Cerebellar cortex (tissue), 1 donor: ENCODE measurements at regions not wholly inside any gene's neighbourhood (a gene's known extent, or its start where the extent isn't known, plus 50 kb on each side); places are given as distances from the start of the nearest gene placed in this dataset.
"Not testable (repeated sequence)": the region's sequence is repeated elsewhere in the genome, so short reads cannot be mapped to it uniquely, and the experiment has no call there.

Source experiments
- DNase-seq: peaks from one replicate; pipeline ENCODE4 v3.0.0-alpha.2; 2015; ENCODE audit warnings: low spot score

DNA sequence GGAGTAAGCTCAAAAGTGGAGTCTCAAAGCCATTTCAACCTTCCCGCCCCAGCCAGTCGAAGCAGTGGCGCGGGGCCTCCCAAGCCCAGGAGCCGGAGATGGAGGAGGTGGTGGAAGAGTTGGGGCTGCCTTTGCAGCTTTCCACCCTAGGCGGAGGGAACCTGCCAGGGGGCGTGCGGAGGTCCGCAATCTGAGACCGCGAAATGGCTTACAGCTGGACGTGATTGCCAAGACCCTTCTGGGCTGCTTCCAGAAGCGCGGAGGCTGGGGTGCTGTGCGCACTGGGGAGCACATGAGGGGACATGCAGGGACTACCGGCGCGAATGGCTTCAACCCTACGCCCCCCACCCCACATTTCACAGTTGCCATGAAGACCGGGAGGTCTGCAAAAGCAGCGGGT, 86.2 kb downstream of the PRR15 start:
- no peak for DNase-seq

DNA sequence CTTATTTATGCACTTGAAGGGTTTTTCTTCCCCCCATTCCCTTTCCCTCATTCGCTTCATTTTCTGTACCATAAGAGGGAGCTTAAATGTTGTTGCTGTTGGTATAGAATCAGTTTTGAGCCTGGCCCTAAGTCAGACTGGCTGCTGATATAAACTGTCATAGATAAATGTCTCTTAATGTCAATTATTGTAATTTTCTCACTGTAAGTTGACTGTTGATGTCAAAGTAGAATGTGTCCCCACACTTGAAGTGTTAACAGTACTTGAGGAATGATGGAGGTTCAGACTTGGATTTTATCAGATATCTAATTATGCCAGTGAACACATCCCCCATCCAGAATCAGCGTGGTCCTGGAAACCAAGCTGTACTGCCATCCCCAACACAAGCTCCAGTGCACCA, 87.8 kb downstream of the PRR15 start:
- DNase-seq: no peak

- no peak for DNase-seq
These were observed 88.9 kb downstream of the PRR15 start for GRCh38 chr7:29652556-29652955.

- DNase-seq: not testable (repeated sequence)
These were observed 90.7 kb downstream of the PRR15 start for GRCh38 chr7:29654340-29654739.

GRCh38 chr7:29657288-29657687, 93.7 kb downstream of the PRR15 start:
- no peak for DNase-seq

DNA sequence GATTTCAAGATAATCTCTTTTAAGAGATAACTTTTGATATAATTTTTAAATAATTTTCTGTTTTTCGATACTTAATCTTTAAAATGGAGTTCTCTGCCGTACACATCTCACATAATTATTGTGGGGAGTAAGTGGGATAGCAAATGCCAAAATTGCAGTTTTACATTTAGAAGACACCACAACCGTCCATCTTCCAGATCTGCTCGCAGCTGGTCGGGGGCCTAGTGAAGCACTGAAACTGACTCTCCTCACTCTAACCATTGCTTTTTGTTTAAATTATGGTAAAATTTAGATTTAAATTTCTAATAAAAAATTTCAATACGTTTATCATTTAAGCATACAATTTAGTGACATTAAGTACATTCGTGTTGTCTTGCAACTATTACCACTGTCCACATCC, 94.2 kb downstream of the PRR15 start:
- no peak for DNase-seq

GRCh38 chr7:29659213-29659612, 95.6 kb downstream of the PRR15 start:
- DNase-seq: not testable (repeated sequence)

DNA sequence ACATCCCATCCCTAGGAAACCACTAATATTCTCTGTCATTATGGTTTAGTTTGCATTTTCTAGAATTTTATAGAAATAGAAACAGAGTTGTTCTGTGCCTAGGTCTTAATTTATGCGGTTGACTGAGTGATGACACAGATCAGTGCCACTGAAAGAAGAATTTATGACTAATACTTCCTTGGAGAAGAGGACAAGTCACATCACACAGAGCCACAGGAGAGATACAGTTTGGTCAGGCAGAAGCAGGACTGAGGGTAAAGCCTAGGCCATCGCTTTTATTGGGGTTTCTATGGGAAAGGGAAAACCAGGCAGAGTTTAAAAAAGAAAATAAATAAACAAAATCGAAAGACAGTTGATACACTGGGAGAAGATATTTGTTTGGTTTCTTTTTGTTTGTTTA, 99.3 kb downstream of the PRR15 start:
- DNase-seq: not testable (repeated sequence)

- DNase-seq: not testable (repeated sequence)
These were observed 101.4 kb downstream of the PRR15 start for GRCh38 chr7:29664999-29665398.

- DNase-seq: not testable (repeated sequence)
These were observed 103.5 kb downstream of the PRR15 start for GRCh38 chr7:29667096-29667669.

- not testable (repeated sequence) for DNase-seq
These were observed 107.7 kb downstream of the PRR15 start for GRCh38 chr7:29671286-29671685.

DNA sequence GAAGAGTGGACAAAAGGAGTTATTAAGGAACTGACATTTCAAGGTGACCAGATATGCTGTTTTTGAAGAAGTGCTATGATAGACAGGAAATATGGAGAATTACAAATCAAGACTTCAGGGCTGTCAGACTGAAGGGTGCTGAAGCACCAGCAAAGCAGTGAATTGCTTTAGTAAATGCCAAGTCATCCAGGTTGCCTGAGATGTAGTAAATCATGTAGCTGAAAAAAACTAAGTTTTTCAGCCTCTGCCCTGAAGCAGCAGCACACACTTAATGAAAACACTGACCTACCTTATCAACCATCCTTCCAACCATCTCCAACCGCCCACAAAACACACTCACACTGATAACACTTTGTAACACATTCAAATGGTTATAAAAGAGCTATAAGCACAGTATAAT, 110.0 kb downstream of the PRR15 start:
- not testable (repeated sequence) for DNase-seq

- not testable (repeated sequence) for DNase-seq
These were observed 111.0 kb downstream of the PRR15 start for GRCh38 chr7:29674626-29675025.

DNA sequence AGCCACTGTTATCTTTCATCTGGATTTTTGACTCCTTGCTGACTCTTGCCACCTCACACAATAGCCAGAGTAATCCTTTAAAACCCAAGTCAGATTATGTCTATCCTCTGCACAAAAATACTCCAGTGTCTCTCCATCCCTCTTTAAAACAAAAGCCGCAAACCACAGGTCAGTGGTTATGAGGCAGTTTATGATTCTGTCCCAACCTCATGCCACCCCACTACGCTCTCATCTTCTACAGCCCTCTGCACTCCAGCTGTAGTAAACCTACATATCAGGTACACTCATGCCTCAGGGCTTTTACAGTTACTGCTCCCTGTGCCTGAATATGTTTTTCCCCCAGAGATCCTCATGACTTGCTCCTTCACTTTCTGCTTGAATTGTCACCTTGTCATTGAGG, 113.6 kb downstream of the PRR15 start:
- DNase-seq: not testable (repeated sequence)

GRCh38 chr7:29679963-29680362, 116.3 kb downstream of the PRR15 start:
- DNase-seq: not testable (repeated sequence)

GRCh38 chr7:29680601-29681000, 117.0 kb downstream of the PRR15 start:
- DNase-seq: not testable (repeated sequence)

DNA sequence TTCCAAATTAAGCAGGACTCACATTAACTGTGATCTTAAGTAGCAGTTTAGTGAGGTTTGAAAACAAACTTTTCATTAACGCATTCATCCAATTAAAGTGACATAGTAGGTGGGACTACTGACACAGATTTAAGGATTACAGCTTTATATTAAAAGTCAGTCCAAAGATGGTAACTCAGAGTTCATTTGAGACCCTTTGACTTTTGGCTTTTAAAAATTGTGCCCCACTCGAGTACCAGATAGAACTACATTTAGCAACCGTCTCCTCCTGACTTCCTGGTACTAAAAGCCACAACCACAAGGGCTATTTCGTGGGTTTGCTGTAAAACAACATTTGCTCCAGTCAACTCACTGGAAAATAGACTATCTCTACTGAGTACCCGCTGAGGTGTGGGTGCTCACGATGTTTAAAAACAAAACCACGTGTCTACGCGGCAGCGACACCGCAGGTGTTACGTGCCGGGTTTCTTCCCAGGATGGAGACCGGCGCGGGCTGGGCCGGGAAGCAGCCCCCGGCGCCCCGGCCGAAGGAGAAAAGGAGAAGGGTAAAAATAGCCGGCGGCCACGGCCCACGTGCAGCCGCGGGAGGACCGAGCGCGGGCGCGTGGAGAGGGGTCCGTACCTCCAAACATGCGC, 120.6 kb downstream of the PRR15 start:
- DNase-seq: peak; percentile 13

DNA sequence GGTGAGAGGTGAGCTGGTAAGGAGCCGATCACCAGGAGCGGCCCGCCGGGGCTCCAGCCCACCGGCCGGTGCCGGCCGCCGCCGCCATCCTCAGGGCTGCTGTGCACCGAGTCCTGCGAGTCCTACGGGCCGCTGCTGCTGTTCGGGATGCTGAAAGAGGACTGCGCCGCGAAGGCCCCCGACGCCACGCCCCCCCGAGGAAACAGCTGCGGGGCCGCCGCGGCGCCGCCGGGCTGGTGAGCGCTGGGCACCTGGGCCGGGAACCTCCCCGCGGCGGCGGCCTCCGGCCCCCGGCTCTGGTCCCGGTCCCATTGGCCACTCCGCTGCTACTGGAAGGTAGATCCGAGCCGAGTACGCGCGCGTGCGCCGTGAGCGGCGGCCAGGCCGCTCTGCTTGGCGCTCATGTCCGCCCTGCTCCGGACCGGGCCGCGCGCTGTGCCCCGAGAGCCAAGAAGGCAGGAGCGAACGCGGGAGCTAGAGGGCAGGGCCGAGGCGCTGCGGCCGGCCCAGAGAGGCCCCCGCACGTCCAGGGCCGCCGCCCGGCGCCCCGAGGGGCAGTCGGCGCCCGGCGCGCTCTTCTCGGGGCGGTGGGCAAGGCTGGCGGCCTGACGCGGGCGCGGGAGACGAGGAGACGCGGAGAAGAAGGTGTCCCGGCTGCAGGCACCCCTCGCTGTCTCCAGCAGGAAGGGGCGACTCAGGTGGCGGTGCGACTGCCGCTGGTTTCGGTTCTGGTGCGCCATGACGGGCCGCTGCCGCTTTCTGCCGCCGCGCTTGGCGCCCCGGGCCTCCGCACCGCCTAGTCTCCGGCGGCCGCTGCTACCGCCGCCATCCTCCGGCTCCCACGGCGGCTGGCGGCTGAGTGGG, 121.3 kb upstream of the WIPF3 start:
- peak; percentile 64 for DNase-seq

- DNase-seq: peak; percentile 4
These were observed 120.5 kb upstream of the WIPF3 start for GRCh38 chr7:29685651-29686271.

DNA sequence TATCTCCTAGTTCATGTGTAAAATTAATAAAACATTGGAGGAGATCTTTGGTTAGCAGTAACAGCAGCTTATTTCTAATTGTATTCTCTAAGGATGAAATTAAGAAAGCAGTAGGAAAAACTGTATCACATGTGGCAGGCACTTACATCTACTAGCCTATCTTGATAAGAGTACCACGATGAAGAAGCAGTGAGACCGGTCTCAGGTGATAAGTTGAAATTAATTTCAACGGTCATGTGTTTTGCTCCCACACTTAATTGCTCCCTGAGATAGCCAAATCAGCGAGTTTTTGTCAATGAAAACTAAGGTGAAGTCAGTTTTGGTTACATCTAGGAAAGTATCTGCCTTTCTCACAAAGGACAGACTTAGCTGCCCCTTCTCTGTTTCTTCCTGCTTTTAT, 115.8 kb upstream of the WIPF3 start:
- DNase-seq: not testable (repeated sequence)

GRCh38 chr7:29696402-29696801, 109.9 kb upstream of the WIPF3 start:
- not testable (repeated sequence) for DNase-seq

DNA sequence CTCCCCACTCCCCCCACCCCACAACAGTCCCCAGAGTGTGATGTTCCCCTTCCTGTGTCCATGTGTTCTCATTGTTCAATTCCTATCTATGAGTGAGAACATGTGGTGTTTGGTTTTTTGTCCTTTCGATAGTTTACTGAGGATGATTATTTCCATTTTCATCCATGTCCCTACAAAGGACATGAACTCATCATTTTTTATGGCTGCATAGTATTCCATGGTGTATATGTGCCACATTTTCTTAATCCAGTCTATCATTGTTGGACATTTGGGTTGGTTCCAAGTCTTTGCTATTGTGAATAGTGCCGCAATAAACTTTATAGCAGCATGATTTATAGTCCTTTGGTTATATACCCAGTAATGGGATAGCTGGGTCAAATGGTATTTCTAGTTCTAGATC, 106.6 kb upstream of the WIPF3 start:
- DNase-seq: not testable (repeated sequence)
